MM.1S (cell line): ENCODE measurements at regions not wholly inside any gene's neighbourhood (a gene's known extent, or its start where the extent isn't known, plus 50 kb on each side); places are given as distances from the start of the nearest gene placed in this dataset.

Experiments
- DNase-seq: peaks from one replicate; pipeline ENCODE4 v3.0.0-alpha.2; 2015
- H2AFZ ChIP-seq: fragments of 300-600 bp; sonication (generic); 2 replicates; pipeline ENCODE4 v1.6.0; 2016; ENCODE audit warnings: antibody characterized with exemption, low read length
- H3F3A ChIP-seq: fragments of 300-600 bp; sonication (generic); 2 replicates; pipeline ENCODE4 v1.6.1; 2016; ENCODE audit warnings: mild to moderate bottlenecking, antibody characterized with exemption, low read length, moderate library complexity, mixed read lengths; ENCODE audit not compliant: insufficient read depth
- H3K27ac ChIP-seq: fragments of 300-600 bp; sonication (generic); 2 replicates; pipeline ENCODE4 v1.5.1; 2016; ENCODE audit warnings: mild to moderate bottlenecking, low read length
- H3K27me3 ChIP-seq: fragments of 300-600 bp; sonication (generic); replicated peaks from 2 replicates; pipeline ENCODE4 v1.6.0; 2016; ENCODE audit warnings: low read length; ENCODE audit not compliant: insufficient read depth
- H3K36me3 ChIP-seq: fragments of 300-600 bp; sonication (generic); replicated peaks from 2 replicates; pipeline ENCODE4 v1.6.1; 2016; ENCODE audit warnings: mild to moderate bottlenecking, low read length, mixed read lengths; ENCODE audit not compliant: insufficient read depth
- H3K4me1 ChIP-seq: fragments of 300-600 bp; sonication (generic); 2 replicates; pipeline ENCODE4 v1.6.1; 2016; ENCODE audit warnings: low read length, mixed read lengths
- H3K4me2 ChIP-seq: fragments of 300-600 bp; sonication (generic); 2 replicates; pipeline ENCODE4 v1.6.0; 2016; ENCODE audit warnings: low read depth, low read length
- H3K4me3 ChIP-seq: fragments of 300-600 bp; sonication (generic); 2 replicates; pipeline ENCODE4 v1.5.1; 2016; ENCODE audit warnings: low read length, mixed read lengths
- H3K79me2 ChIP-seq: fragments of 300-600 bp; sonication (generic); 2 replicates; pipeline ENCODE4 v1.6.1; 2016; ENCODE audit warnings: mixed run types, low read length, mixed read lengths
- H3K9ac ChIP-seq: fragments of 300-600 bp; sonication (generic); 2 replicates; pipeline ENCODE4 v1.6.1; 2016; ENCODE audit warnings: low read length, mixed read lengths
- H3K9me2 ChIP-seq: fragments of 300-600 bp; sonication (generic); replicated peaks from 2 replicates; pipeline ENCODE4 v1.6.1; 2016; ENCODE audit warnings: mild to moderate bottlenecking, low read length, mixed read lengths; ENCODE audit not compliant: insufficient read depth
- H3K9me3 ChIP-seq: fragments of 300-600 bp; sonication (generic); replicated peaks from 2 replicates; pipeline ENCODE4 v1.6.1; 2016; ENCODE audit warnings: mild to moderate bottlenecking, low read length, mixed read lengths; ENCODE audit not compliant: insufficient read depth
- H4K20me1 ChIP-seq: fragments of 300-600 bp; sonication (generic); 2 replicates; pipeline ENCODE4 v1.6.1; 2016; ENCODE audit warnings: mild to moderate bottlenecking, low read length, moderate library complexity, mixed read lengths; ENCODE audit not compliant: insufficient read depth
- CTCF ChIP-seq: fragments of 300-600 bp; sonication (generic); IDR thresholded peaks from 2 replicates; pipeline ENCODE4 v1.5.1; 2016; ENCODE audit warnings: antibody characterized with exemption, low read length, mixed read lengths
- EZH2 ChIP-seq: fragments of 300-600 bp; sonication (generic); optimal IDR thresholded peaks from 2 replicates; pipeline ENCODE3; 2017; ENCODE audit warnings: low read depth, mild to moderate bottlenecking, antibody characterized with exemption, low read length, mixed read lengths
- EZH2phosphoT487 ChIP-seq: fragments of 300-600 bp; sonication (generic); IDR thresholded peaks from 2 replicates; pipeline ENCODE4 v1.6.1; 2018; ENCODE audit warnings: antibody characterized with exemption, low read length

- no peaks in the 10 kb centered on the region for H3K27me3 ChIP-seq
- H3K36me3 ChIP-seq, result no peaks in the 10 kb centered on the region
- peaks cover 5% of the 10 kb centered on the region; the same call in 1 of the 2 replicates for H3F3A ChIP-seq
- H2AFZ ChIP-seq, result no peak overlapping the region
- no peak overlapping the region for H3K4me3 ChIP-seq
- H3K4me1 ChIP-seq, result peaks cover 9% of the 10 kb centered on the region
- H3K9me3 ChIP-seq, result no peaks in the 10 kb centered on the region
- no peak for DNase-seq
- H4K20me1 ChIP-seq, result no peaks in the 10 kb centered on the region
- H3K9me2 ChIP-seq, result no peaks in the 10 kb centered on the region
- no peak overlapping the region for H3K27ac ChIP-seq
- no peak for TF ChIP-seq EZH2phosphoT487
- no peak for TF ChIP-seq EZH2
- no peak for TF ChIP-seq CTCF
- H3K79me2 ChIP-seq, result no peaks in the 10 kb centered on the region
- H3K9ac ChIP-seq, result no peak overlapping the region
- no peak overlapping the region for H3K4me2 ChIP-seq
Observed at GRCh38 chr5:91643797-91644196, 260.7 kb upstream of the ARRDC3 start.

DNA sequence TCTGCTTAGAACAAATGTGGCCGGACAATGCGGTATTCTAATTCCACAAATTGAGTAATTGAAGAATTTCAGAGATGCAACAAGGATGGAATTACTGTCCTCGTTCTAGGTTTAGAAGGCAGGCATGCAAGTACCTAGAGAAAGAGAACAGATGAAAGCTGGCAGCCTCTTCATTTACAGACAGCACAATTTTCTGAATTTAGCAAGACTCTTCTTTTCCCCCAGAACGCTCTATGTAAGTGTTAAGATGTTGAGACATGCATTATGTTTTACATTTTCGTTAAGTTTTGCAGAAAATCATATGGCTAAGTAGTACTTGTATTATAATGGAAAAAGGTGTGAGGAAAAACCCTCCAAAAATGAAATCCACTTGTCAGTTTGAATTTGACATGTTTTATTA lies 259.5 kb upstream of the ARRDC3 start:
- no peak overlapping the region for H3K9ac ChIP-seq
- H3F3A ChIP-seq, result peaks cover 5% of the 10 kb centered on the region; the same call in 1 of the 2 replicates
- H4K20me1 ChIP-seq, result no peaks in the 10 kb centered on the region
- no peaks in the 10 kb centered on the region for H3K9me3 ChIP-seq
- no peak for TF ChIP-seq CTCF
- TF ChIP-seq EZH2, result no peak
- no peak for TF ChIP-seq EZH2phosphoT487
- H3K79me2 ChIP-seq, result no peaks in the 10 kb centered on the region
- H3K4me1 ChIP-seq, result peaks cover 9% of the 10 kb centered on the region
- H3K36me3 ChIP-seq, result no peaks in the 10 kb centered on the region
- no peaks in the 10 kb centered on the region for H3K27me3 ChIP-seq
- no peak for DNase-seq
- no peak overlapping the region for H3K4me3 ChIP-seq
- no peak overlapping the region for H3K27ac ChIP-seq
- H2AFZ ChIP-seq, result no peak overlapping the region
- H3K4me2 ChIP-seq, result no peak overlapping the region
- H3K9me2 ChIP-seq, result no peaks in the 10 kb centered on the region

DNA sequence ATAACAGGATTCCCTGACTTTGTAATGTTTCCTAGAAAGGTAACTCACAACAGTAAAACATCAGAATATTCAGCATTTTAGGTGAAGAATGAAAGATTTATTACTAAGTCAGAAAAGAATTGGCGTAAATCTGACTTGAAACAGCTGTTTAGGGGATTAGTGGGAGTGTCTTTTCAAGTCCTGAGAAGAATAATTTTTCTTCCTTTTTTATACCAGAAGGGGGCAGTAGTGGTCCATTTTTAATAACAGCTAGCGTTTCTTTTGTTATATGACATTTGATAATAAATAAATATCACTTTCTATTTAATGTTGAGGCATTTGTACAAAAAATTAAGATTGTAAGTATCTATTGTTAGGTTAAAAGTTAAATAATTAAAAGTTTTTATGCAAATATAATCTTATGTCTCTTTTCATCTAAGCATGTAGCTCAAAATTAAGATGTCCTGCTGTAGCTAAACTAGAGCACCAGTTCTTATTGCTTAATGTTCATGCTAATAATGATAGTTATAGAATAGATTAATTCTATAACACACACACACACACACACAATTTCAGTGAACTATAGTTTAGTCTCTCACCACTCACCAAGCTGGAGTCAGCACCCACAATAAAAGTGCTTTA lies 258.7 kb upstream of the ARRDC3 start:
- H3K9ac ChIP-seq, result no peak overlapping the region
- peaks cover 2% of the 10 kb centered on the region; the same call in 1 of the 2 replicates for H3K4me1 ChIP-seq
- no peaks in the 10 kb centered on the region; the same call in 1 of the 2 replicates for H3F3A ChIP-seq
- H3K27me3 ChIP-seq, result no peaks in the 10 kb centered on the region
- H3K79me2 ChIP-seq, result no peaks in the 10 kb centered on the region
- peak; percentile 51 for DNase-seq
- H3K9me3 ChIP-seq, result no peaks in the 10 kb centered on the region
- H4K20me1 ChIP-seq, result no peaks in the 10 kb centered on the region
- TF ChIP-seq CTCF (peak; percentile 53), EZH2 (no peak)
- H3K27ac ChIP-seq, result no peak overlapping the region
- no peak overlapping the region for H3K4me2 ChIP-seq
- H3K4me3 ChIP-seq, result no peak overlapping the region
- 0 out of 2 replicates have a peak overlapping the region, but pooled peaks have one; percentile 22 for H2AFZ ChIP-seq
- H3K9me2 ChIP-seq, result no peaks in the 10 kb centered on the region
- no peaks in the 10 kb centered on the region for H3K36me3 ChIP-seq
